Neutrophil (primary cell): ENCODE measurements at regions not wholly inside any gene's neighbourhood (a gene's known extent, or its start where the extent isn't known, plus 50 kb on each side); places are given as distances from the start of the nearest gene placed in this dataset.

ENCODE experiments used
- H3K27ac ChIP-seq: fragments of 200-600 bp; sonication (generic); 2 replicates; pipeline ENCODE4 v1.5.1; 2016; ENCODE audit warnings: mild to moderate bottlenecking, moderate library complexity
- H3K27me3 ChIP-seq: fragments of 200-600 bp; sonication (generic); 2 replicates; pipeline ENCODE4 v1.6.0; 2016; ENCODE audit warnings: mild to moderate bottlenecking
- H3K36me3 ChIP-seq: fragments of 200-600 bp; sonication (generic); 2 replicates; pipeline ENCODE4 v1.5.1; 2017
- H3K4me1 ChIP-seq, 2 experiments: fragments of 200-600 bp in 1 of 2; sonication (generic) in 1 of 2; 1 replicate in 1 of 2; 2 replicates in 1 of 2; pipeline versions ENCODE4 v1.5.1 to v1.6.1; 2013 to 2016; ENCODE audit warnings: low read depth in 1 of 2, low read length in 1 of 2, mild to moderate bottlenecking in 1 of 2, moderate library complexity in 1 of 2; ENCODE audit not compliant: control insufficient read depth in 1 of 2, insufficient read depth in 1 of 2
- H3K4me3 ChIP-seq, 2 experiments: fragments of 200-600 bp in 1 of 2; sonication (generic) in 1 of 2; 1 replicate in 1 of 2; 2 replicates in 1 of 2; pipeline ENCODE4 v1.5.1; 2013 to 2016; ENCODE audit warnings: low read depth in 1 of 2, low read length in 1 of 2, mild to moderate bottlenecking in 1 of 2, moderate library complexity in 1 of 2
- H3K9me3 ChIP-seq: fragments of 200-600 bp; sonication (generic); 2 replicates; pipeline ENCODE4 v1.5.1; 2016
- TF ChIP-seq, protein P1 (sequence below): fragments of 200-600 bp; sonication (generic); IDR thresholded peaks from 2 replicates; pipeline ENCODE4 v1.5.1; 2016; ENCODE audit warnings: antibody characterized with exemption

DNA sequence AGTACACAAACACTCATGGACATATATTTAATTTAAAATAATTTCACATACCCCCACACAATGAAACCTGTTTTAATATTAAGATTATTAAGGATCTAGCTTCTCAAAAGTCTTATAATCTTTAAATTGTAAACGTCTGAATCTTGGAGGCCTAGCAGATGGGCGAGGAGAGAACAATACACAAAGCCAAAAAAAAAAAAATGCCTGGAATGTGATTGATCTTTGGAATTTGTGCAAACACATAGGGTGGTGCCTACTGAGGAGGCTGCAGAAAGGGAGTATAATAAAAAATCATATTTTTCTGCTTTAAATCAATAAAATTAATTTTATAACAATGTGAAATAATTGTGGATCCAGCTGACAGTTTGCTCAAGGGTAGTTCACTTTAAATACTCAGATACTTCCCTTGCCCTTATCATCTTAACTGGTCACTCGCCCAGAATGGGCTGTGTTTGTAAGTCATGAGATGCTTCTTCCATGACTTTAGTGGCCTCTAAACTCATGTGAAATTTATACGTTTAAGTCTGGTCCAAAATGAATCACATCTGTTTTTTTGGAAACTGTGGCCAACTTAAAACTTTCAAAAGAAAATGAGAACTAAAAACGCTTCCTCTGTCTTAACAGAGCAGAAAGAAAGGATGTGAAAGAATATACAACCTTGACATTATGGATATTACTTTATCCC lies 802.8 kb upstream of the CXADR start:
- H3K27ac ChIP-seq, result no peak overlapping the region
- no peak overlapping the region for H3K4me3 ChIP-seq
- H3K4me1 ChIP-seq, result no peaks in the 10 kb centered on the region
- TF ChIP-seq, protein P1, sequence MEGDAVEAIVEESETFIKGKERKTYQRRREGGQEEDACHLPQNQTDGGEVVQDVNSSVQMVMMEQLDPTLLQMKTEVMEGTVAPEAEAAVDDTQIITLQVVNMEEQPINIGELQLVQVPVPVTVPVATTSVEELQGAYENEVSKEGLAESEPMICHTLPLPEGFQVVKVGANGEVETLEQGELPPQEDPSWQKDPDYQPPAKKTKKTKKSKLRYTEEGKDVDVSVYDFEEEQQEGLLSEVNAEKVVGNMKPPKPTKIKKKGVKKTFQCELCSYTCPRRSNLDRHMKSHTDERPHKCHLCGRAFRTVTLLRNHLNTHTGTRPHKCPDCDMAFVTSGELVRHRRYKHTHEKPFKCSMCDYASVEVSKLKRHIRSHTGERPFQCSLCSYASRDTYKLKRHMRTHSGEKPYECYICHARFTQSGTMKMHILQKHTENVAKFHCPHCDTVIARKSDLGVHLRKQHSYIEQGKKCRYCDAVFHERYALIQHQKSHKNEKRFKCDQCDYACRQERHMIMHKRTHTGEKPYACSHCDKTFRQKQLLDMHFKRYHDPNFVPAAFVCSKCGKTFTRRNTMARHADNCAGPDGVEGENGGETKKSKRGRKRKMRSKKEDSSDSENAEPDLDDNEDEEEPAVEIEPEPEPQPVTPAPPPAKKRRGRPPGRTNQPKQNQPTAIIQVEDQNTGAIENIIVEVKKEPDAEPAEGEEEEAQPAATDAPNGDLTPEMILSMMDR, result no peak
- H3K27me3 ChIP-seq, result no peaks in the 10 kb centered on the region
- peaks cover 4% of the 10 kb centered on the region for H3K9me3 ChIP-seq
- no peaks in the 10 kb centered on the region for H3K36me3 ChIP-seq

DNA sequence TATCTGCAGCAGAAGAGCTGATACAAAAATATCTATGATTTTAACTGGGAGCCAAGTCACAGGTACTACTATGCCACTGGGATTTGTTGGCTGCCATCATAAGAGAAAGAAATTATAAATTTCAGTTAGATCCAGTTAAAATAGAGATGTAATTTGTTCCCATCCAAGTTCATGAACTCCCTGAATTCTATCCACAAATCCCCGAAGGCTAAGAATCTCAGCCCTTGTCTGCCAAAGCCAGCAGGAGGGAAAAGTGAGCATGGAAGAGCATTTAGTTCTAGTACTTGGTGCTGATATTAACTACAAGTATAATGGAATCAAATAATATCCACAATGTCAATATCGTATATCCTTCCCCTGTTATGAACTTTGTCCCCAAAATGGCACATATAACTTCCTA lies 801.1 kb upstream of the CXADR start:
- no peaks in the 10 kb centered on the region for H3K9me3 ChIP-seq
- no peaks in the 10 kb centered on the region for H3K27me3 ChIP-seq
- no peak overlapping the region for H3K27ac ChIP-seq
- H3K4me3 ChIP-seq, result no peak overlapping the region
- H3K4me1 ChIP-seq, result no peaks in the 10 kb centered on the region
- TF ChIP-seq, protein P1, result no peak
- no peaks in the 10 kb centered on the region for H3K36me3 ChIP-seq

DNA sequence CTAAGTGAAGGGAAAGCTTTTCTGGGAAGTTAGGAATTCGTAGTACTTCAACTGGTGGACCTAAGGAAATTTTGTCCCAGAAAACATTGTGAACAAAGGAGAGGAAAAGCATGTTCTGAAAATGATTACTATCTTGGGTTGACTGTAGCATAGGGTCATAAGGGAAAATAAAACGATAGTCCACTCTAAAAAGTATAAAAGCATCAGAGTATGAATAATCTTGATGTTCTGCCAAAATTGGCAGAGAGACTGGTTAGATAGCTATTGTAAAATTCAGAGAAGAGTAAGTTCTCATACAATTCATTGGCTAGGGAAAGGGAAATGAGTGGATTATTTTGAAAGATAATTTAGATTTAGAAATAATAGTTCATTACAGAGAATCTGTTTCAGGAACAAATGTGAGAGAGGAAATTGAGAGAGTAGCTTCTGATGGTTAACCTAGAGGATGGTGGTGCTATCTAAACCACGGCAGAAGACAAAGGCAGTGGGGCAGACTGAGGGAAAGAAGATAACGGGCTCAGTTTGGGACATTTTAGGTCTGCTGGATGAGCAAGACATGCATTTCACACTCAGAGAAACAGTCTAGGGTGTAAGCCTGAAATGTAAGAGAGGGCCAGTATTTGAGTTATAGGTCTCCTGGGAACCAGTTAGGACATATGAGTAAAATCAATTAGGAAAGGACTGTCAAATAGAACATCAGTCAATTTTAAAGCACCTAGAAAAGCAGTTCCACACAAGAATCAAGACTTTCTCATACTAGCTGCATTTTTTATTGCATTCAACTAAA lies 799.3 kb upstream of the CXADR start:
- H3K27me3 ChIP-seq, result no peaks in the 10 kb centered on the region
- TF ChIP-seq, protein P1, result no peak
- H3K4me1 ChIP-seq, result no peaks in the 10 kb centered on the region
- no peak overlapping the region for H3K4me3 ChIP-seq
- no peak overlapping the region for H3K27ac ChIP-seq
- H3K36me3 ChIP-seq, result no peaks in the 10 kb centered on the region
- no peaks in the 10 kb centered on the region for H3K9me3 ChIP-seq

DNA sequence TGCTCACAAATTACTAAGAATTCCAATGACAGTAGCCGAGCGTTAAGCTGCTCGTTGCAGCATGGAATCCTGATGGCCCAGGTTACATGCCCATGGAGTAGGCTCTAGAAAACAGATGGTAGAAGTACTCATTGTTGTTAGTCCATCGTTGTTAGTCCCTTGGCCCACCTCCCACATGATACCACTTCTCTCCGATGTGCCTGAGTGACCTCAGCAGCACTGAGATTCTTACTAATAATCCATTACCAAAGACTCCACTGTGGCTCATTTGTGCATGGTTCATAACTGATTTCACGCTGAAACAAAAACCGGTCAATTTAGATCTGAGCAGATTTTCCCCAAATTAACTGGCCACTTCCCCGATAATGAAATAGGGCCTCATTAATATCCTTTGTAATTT lies 772.3 kb upstream of the CXADR start:
- H3K27ac ChIP-seq, result no peak overlapping the region
- H3K36me3 ChIP-seq, result no peaks in the 10 kb centered on the region
- no peak overlapping the region for H3K4me3 ChIP-seq
- H3K9me3 ChIP-seq, result no peaks in the 10 kb centered on the region
- TF ChIP-seq, protein P1, result no peak
- no peaks in the 10 kb centered on the region for H3K4me1 ChIP-seq
- no peaks in the 10 kb centered on the region for H3K27me3 ChIP-seq

DNA sequence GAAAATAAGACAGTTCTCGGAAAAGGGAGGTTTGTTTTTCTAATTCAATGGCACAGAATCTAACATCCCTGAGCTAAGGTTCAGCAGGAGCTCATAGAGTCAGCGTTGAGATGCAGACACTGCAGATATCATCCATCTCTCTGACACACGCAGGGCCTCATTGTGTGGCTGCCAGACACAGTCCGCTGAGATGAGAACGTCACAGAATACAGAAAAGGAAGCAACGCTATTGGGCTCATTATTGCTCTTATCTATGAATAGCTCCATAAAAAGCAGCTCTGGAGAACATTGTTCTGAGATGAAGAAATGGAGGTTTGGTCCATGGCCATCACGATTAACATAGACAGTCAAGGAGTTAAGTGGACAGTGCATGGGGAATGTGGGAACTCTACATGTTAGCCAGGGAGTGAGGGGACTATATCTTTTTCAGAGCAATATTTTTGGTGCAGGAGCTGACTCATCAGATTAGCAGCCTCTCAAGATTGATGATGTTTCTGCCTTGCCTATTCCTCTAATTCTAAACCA lies 771.6 kb upstream of the CXADR start:
- H3K27me3 ChIP-seq, result no peaks in the 10 kb centered on the region
- no peak overlapping the region for H3K27ac ChIP-seq
- H3K4me3 ChIP-seq, result no peak overlapping the region
- H3K9me3 ChIP-seq, result no peaks in the 10 kb centered on the region
- TF ChIP-seq, protein P1, result no peak
- no peaks in the 10 kb centered on the region for H3K36me3 ChIP-seq
- no peaks in the 10 kb centered on the region for H3K4me1 ChIP-seq
